HFFc6 (cell line): ENCODE measurements at regions not wholly inside any gene's neighbourhood (a gene's known extent, or its start where the extent isn't known, plus 50 kb on each side); places are given as distances from the start of the nearest gene placed in this dataset.

Experiments used
- DNase-seq: peaks from one replicate; pipeline ENCODE4 v3.0.0-alpha.2; 2018
- H3K27ac Mint-ChIP-seq: 2 replicates; pipeline ENCODE4 v1.8.0; 2020; ENCODE audit warnings: mild to moderate bottlenecking, mixed read lengths
- H3K27me3 Mint-ChIP-seq: 2 replicates; pipeline ENCODE4 v1.8.0; 2021; ENCODE audit warnings: mild to moderate bottlenecking, moderate library complexity, mixed read lengths; ENCODE audit not compliant: insufficient read depth
- H3K36me3 Mint-ChIP-seq: 2 replicates; pipeline ENCODE4 v1.8.0; 2021; ENCODE audit warnings: low read depth, mixed read lengths
- H3K4me1 Mint-ChIP-seq: 2 replicates; pipeline ENCODE4 v1.8.0; 2020; ENCODE audit warnings: low read depth, mixed read lengths
- H3K4me3 Mint-ChIP-seq: 2 replicates; pipeline ENCODE4 v1.8.0; 2020; ENCODE audit warnings: mild to moderate bottlenecking, moderate library complexity, mixed read lengths
- H3K9me3 Mint-ChIP-seq: 2 replicates; pipeline ENCODE4 v1.8.0; 2020; ENCODE audit warnings: mild to moderate bottlenecking, mixed read lengths
- TF ChIP-seq, protein P1 (sequence below): fragments of 200-600 bp; sonication (generic); IDR thresholded peaks from 2 replicates; pipeline ENCODE4 v1.5.0; 2021; ENCODE audit warnings: antibody characterized with exemption, mild to moderate bottlenecking

DNA sequence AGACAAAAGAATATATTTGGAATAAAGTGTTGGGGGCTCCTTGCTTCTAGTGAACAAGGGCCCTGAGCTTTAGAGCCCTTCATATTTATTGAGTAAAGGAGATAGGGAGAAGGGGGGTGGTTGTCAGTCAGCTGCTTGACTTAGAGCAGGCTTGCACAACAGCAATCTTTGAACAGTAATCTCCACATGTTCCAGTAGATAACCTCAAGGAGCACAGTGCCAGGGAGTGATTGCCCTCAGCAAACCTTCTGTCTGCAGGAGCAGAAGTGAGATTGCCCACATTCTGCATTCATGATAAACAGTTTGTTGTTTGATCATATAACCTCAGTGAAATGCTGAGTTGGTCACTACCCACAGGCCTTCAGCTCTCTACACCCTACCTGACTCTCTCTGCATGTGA lies 205.8 kb upstream of the CXCL13 start:
- TF ChIP-seq, protein P1, sequence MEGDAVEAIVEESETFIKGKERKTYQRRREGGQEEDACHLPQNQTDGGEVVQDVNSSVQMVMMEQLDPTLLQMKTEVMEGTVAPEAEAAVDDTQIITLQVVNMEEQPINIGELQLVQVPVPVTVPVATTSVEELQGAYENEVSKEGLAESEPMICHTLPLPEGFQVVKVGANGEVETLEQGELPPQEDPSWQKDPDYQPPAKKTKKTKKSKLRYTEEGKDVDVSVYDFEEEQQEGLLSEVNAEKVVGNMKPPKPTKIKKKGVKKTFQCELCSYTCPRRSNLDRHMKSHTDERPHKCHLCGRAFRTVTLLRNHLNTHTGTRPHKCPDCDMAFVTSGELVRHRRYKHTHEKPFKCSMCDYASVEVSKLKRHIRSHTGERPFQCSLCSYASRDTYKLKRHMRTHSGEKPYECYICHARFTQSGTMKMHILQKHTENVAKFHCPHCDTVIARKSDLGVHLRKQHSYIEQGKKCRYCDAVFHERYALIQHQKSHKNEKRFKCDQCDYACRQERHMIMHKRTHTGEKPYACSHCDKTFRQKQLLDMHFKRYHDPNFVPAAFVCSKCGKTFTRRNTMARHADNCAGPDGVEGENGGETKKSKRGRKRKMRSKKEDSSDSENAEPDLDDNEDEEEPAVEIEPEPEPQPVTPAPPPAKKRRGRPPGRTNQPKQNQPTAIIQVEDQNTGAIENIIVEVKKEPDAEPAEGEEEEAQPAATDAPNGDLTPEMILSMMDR = no peak
- no peaks in the 10 kb centered on the region for H3K36me3 Mint-ChIP-seq
- no peaks in the 10 kb centered on the region for H3K4me1 Mint-ChIP-seq
- no peak overlapping the region for H3K27ac Mint-ChIP-seq
- peaks cover 17% of the 10 kb centered on the region for H3K27me3 Mint-ChIP-seq
- no peak for DNase-seq
- no peak overlapping the region for H3K4me3 Mint-ChIP-seq
- H3K9me3 Mint-ChIP-seq = no peaks in the 10 kb centered on the region

DNA sequence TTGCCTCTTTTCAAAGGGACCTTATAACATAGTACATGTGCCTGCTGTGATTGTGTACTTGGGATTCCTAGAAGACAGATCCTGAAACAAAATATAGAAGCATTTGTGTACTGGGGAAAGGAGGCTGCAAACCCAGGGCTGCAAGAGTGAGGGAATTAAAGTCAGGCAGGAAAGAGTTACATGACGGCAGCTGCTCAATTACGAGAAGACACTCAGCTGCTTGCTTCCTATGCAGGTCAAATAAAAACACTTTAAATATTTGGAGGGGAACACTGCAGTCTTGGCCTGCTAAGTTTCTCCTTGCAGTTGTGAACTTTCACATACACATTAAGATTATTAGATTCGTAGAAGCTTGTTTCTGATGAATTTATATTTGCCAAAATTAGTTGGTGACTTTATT lies 191.9 kb upstream of the CXCL13 start:
- no peak for DNase-seq
- Mint-ChIP-seq H3K4me3 (no peak overlapping the region), H3K27me3 (peaks cover 16% of the 10 kb centered on the region), H3K9me3 (no peaks in the 10 kb centered on the region), H3K36me3 (no peaks in the 10 kb centered on the region), H3K27ac (no peak overlapping the region), H3K4me1 (no peaks in the 10 kb centered on the region)
- TF ChIP-seq, protein P1 = no peak

DNA sequence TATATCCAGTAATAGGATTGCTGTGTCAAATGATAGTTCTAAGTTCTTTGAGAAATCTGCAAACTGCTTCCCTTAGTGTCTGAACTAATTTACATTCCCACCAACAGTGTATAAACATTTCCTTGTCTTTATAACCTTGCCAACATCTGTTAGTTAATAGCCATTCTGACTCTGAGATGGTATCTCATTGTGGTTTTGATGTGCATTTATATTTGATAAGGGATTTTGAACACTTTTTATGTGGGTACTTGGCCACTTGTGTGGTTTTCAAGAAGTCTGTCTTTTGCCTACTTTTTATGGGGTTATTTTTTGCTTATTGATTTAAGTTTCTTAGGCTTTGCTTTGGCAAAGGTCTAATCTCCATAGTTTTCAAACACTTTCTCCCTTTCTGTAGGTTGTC lies 189.9 kb upstream of the CXCL13 start:
- no peak overlapping the region for H3K4me3 Mint-ChIP-seq
- no peaks in the 10 kb centered on the region for H3K9me3 Mint-ChIP-seq
- H3K27ac Mint-ChIP-seq = no peak overlapping the region
- DNase-seq = no peak
- H3K36me3 Mint-ChIP-seq = no peaks in the 10 kb centered on the region
- H3K4me1 Mint-ChIP-seq = no peaks in the 10 kb centered on the region
- peaks cover 16% of the 10 kb centered on the region for H3K27me3 Mint-ChIP-seq
- TF ChIP-seq, protein P1 = no peak

DNA sequence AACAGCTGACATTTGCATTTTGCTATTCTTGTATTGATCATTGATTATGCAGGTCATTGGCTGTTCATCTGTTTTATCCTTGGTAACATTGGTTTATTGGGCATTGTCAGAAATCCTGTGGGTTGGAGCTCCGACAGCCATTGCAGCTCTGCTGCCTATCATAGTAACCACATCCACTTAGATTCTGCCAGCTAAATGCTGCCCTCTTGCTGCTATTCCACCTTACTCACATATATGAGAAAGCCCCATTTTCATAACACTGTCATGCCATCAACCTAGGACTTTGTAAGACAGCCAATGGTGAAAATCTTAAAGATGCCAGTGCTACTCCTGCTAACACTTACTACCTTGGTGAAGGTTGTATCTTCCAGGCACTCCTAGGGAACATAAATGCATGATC lies 187.3 kb upstream of the CXCL13 start:
- H3K4me1 Mint-ChIP-seq = no peaks in the 10 kb centered on the region
- no peak overlapping the region for H3K4me3 Mint-ChIP-seq
- no peaks in the 10 kb centered on the region for H3K9me3 Mint-ChIP-seq
- TF ChIP-seq, protein P1 = peak; percentile 61; the same call in 1 of the 2 replicates
- H3K27ac Mint-ChIP-seq = no peak overlapping the region
- DNase-seq = peak; percentile 17
- peaks cover 13% of the 10 kb centered on the region for H3K27me3 Mint-ChIP-seq
- H3K36me3 Mint-ChIP-seq = no peaks in the 10 kb centered on the region

DNA sequence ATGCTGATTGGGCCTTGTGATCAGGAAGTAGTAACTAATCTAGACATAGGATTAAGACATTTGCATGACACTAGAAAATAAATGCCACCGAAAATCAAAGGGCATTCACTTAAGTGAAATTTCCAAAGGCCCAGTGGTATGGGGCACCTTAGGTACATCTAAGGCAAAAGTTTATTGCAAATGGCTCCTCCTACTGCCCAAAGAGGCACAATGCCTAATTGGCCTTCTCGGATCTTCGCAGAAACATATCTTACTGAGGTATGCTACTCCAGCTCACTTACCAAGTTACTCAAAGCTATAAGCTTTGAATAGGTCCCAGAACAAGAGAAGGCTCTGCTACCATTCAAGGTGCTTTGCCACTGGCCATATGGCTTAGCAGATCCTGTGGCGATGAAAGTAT lies 174.8 kb upstream of the CXCL13 start:
- no peak overlapping the region for H3K27ac Mint-ChIP-seq
- DNase-seq = no peak
- peaks cover 12% of the 10 kb centered on the region; the same call in 1 of the 2 replicates for H3K27me3 Mint-ChIP-seq
- no peak overlapping the region for H3K4me3 Mint-ChIP-seq
- TF ChIP-seq, protein P1 = no peak
- no peaks in the 10 kb centered on the region for H3K4me1 Mint-ChIP-seq
- no peaks in the 10 kb centered on the region for H3K9me3 Mint-ChIP-seq
- H3K36me3 Mint-ChIP-seq = no peaks in the 10 kb centered on the region

DNA sequence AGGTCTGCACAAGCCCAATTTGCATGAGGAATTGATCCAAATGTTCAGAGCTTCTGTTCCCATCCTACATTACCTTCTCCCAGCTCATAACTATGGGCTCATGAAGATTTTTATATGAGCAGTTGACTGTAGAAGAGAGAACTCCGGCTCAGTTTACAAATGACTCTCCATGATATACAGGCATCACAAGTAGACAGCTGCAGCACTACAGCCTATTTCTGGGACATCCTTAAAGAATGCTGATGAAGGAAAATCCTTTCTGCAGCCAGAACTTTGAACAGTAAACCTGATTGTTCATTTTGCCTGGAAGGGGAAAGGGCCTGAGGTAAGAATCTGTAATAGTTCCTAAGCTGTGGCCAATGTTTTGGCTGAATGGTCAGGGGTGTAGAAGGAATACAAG lies 174.1 kb upstream of the CXCL13 start:
- TF ChIP-seq, protein P1 = no peak
- H3K4me1 Mint-ChIP-seq = no peaks in the 10 kb centered on the region
- DNase-seq = no peak
- no peaks in the 10 kb centered on the region for H3K9me3 Mint-ChIP-seq
- no peaks in the 10 kb centered on the region for H3K36me3 Mint-ChIP-seq
- no peak overlapping the region for H3K4me3 Mint-ChIP-seq
- peaks cover 12% of the 10 kb centered on the region; the same call in 1 of the 2 replicates for H3K27me3 Mint-ChIP-seq
- no peak overlapping the region for H3K27ac Mint-ChIP-seq
